Ovary (tissue), 7 donors: ENCODE measurements at regions not wholly inside any gene's neighbourhood (a gene's known extent, or its start where the extent isn't known, plus 50 kb on each side); places are given as distances from the start of the nearest gene placed in this dataset.

ENCODE experiments used
- DNase-seq, 5 donors: peaks; one replicate each; pipeline ENCODE4 v3.0.0-alpha.2; 2019 to 2020
- H3K27ac ChIP-seq, 2 donors: fragments of 200-600 bp; one replicate each; pipeline versions ENCODE4 v1.5.1 to v1.8.0; 2019 to 2022
- H3K27me3 ChIP-seq: fragments of 200-600 bp; one replicate; pipeline ENCODE4 v1.8.0; 2022
- H3K36me3 ChIP-seq: fragments of 200-600 bp; sonication (generic); one replicate; pipeline ENCODE4 v1.5.1; 2019
- H3K4me1 ChIP-seq: one replicate; pipeline ENCODE4 v1.8.1; 2013; ENCODE audit warnings: mild to moderate bottlenecking, moderate library complexity; ENCODE audit not compliant: insufficient read depth
- H3K4me3 ChIP-seq: fragments of 200-600 bp; sonication (generic); one replicate; pipeline ENCODE4 v1.5.1; 2017
- H3K9me3 ChIP-seq, 2 donors: fragments of 200-600 bp in 1 of 2; sonication (generic) in 1 of 2; one replicate each; pipeline versions ENCODE4 v1.5.1 to v1.8.1; 2013 to 2019; ENCODE audit warnings: mild to moderate bottlenecking in 1 of 2, moderate library complexity in 1 of 2
- CTCF ChIP-seq, 3 donors: fragments of 450-650 bp in 2 of 3; fragments of 200-600 bp in 1 of 3; IDR thresholded peaks; one replicate each; pipeline versions ENCODE4 v1.5.1 to v1.8.0; 2016 to 2022; ENCODE audit warnings: antibody characterized with exemption in 3 of 3, mild to moderate bottlenecking in 1 of 3
- EP300 ChIP-seq: sonication (generic); formaldehyde crosslinking; IDR thresholded peaks from one replicate; pipeline ENCODE4 v1.6.1; 2017; ENCODE audit warnings: antibody characterized with exemption
- POLR2A ChIP-seq: fragments of 450-650 bp; IDR thresholded peaks from one replicate; pipeline ENCODE4 v1.6.1; 2017; ENCODE audit warnings: antibody characterized with exemption, mild to moderate bottlenecking, moderate library complexity
- WGBS, 3 donors: extraction: QIAGEN DNeasy Blood & Tissue Kit in 1 of 3; methylation state at CpG; one replicate each; pipeline versions ENCODE4 v1.1.5 to v1.1.7; 2013 to 2017; 5-methylcytosine and 5-hydroxymethylcytosine counted together
- intact Hi-C, 4 donors: fragments of 100-400 bp; cut with DNase I; formaldehyde crosslinking; loops; one replicate each; pipeline versions ENCODE4 v1.11.0 to v1.15.1; 2022 to 2023
- donor health status: DM: no; HTN: no; CAD: no; lungs with moderate emphysema.
- donor health status: DM: no; HTN: no; CAD: no.
- donor health status: Bipolar disorder and iron deficiency.
- donor health status: DM: no; HTN: no; CAD: no.
- donor health status: DM: yes; HTN: yes; CAD: no.

- TF ChIP-seq POLR2A (no peak), EP300 (no peak), CTCF (IDR thresholded peaks at IDR 0.05) (no peak)
- no peak overlapping the region for H3K4me3 ChIP-seq
- WGBS, 3 donors = 48 to 56% (median 53%) methylated on average over 2 of the region's 2 CpGs
These were observed 165.8 kb upstream of the CYSLTR1 start for GRCh38 chrX:78493180-78493579.

GRCh38 chrX:78476701-78477100, 149.3 kb upstream of the CYSLTR1 start:
- Histone ChIP-seq H3K27ac (no peak overlapping the region), H3K9me3 (no peaks in the 10 kb centered on the region), H3K4me3 (no peak overlapping the region), H3K27me3 (no peaks in the 10 kb centered on the region), H3K36me3 (no peaks in the 10 kb centered on the region), H3K4me1 (no peaks in the 10 kb centered on the region)
- no peak for DNase-seq
- intact Hi-C loops = no loop called here
- WGBS, 3 donors = 9 to 21% (median 11%) methylated on average over 2 of the region's 2 CpGs
- no peak for TF ChIP-seq CTCF (IDR thresholded peaks at IDR 0.05)
- no peak for TF ChIP-seq POLR2A
- TF ChIP-seq EP300 = no peak

More at GRCh38 chrX:78493180-78493579, 165.8 kb upstream of the CYSLTR1 start:
- no peaks in the 10 kb centered on the region for H3K9me3 ChIP-seq
- H3K27ac ChIP-seq = no peak overlapping the region
- H3K27me3 ChIP-seq = no peaks in the 10 kb centered on the region
- H3K36me3 ChIP-seq = no peaks in the 10 kb centered on the region
- intact Hi-C loops = no loop called here
- no peaks in the 10 kb centered on the region for H3K4me1 ChIP-seq
- DNase-seq = no peak

GRCh38 chrX:78456909-78457308, 129.5 kb upstream of the CYSLTR1 start:
- Histone ChIP-seq H3K4me3 (no peak overlapping the region), H3K36me3 (no peaks in the 10 kb centered on the region), H3K4me1 (no peaks in the 10 kb centered on the region), H3K9me3 (no peaks in the 10 kb centered on the region), H3K27me3 (no peaks in the 10 kb centered on the region), H3K27ac (no peak overlapping the region)
- DNase-seq = no peak
- intact Hi-C loops = no loop called here
- no peak for TF ChIP-seq EP300
- no peak for TF ChIP-seq CTCF (IDR thresholded peaks at IDR 0.05)
- WGBS, 3 donors = 70 to 79% (median 73%) methylated on average over 1 of the region's 1 CpG

- intact Hi-C loops = no loop called here
- no peaks in the 10 kb centered on the region for H3K4me1 ChIP-seq
- TF ChIP-seq EP300 (no peak), POLR2A (no peak), CTCF (IDR thresholded peaks at IDR 0.05) (no peak)
- no peak overlapping the region for H3K4me3 ChIP-seq
- H3K9me3 ChIP-seq = no peaks in the 10 kb centered on the region
- H3K27ac ChIP-seq = no peak overlapping the region
- WGBS, 3 donors = 60 to 61% (median 61%) methylated on average over 4 of the region's 4 CpGs
- no peaks in the 10 kb centered on the region for H3K27me3 ChIP-seq
- no peak for DNase-seq
- H3K36me3 ChIP-seq = no peaks in the 10 kb centered on the region
These were observed 128.5 kb upstream of the CYSLTR1 start for GRCh38 chrX:78455901-78456300.

GRCh38 chrX:78452356-78452755, 124.9 kb upstream of the CYSLTR1 start:
- DNase-seq = no peak
- Histone ChIP-seq H3K9me3 (no peaks in the 10 kb centered on the region), H3K27me3 (no peaks in the 10 kb centered on the region), H3K36me3 (no peaks in the 10 kb centered on the region), H3K27ac (no peak overlapping the region), H3K4me1 (no peaks in the 10 kb centered on the region), H3K4me3 (no peak overlapping the region)
- intact Hi-C loops = no loop called here
- TF ChIP-seq EP300 = no peak
- TF ChIP-seq CTCF (IDR thresholded peaks at IDR 0.05) = no peak
